Lung (tissue), 11 donors: ENCODE measurements at regions not wholly inside any gene's neighbourhood (a gene's known extent, or its start where the extent isn't known, plus 50 kb on each side); places are given as distances from the start of the nearest gene placed in this dataset.
"Not testable (repeated sequence)": the region's sequence is repeated elsewhere in the genome, so short reads cannot be mapped to it uniquely, and the experiment has no call there.

Source experiments
- ATAC-seq: fragments of 200-7000 bp; cut with Tn5 transposase; one replicate; pipeline ENCODE4 v1.9.1; 2020; ENCODE audit warnings: moderate number of reproducible peaks; ENCODE audit not compliant: insufficient read depth, low FRiP score
- DNase-seq, 3 donors: peaks; one replicate each; pipeline ENCODE4 v3.0.0-alpha.2; 2013 to 2017
- H3K27ac ChIP-seq, 2 donors: one replicate each; pipeline ENCODE4 v1.5.1; 2013; ENCODE audit warnings: mild to moderate bottlenecking in 2 of 2, moderate library complexity in 2 of 2, control low read depth in 1 of 2, inconsistent platforms in 1 of 2, low read depth in 1 of 2, low read length in 1 of 2
- H3K27me3 ChIP-seq, 3 donors: one replicate each; pipeline ENCODE4 v1.5.1; 2013; ENCODE audit warnings: low read length in 2 of 3; ENCODE audit not compliant: control insufficient read depth in 3 of 3, insufficient read depth in 3 of 3
- H3K36me3 ChIP-seq, 4 donors: one replicate each; pipeline ENCODE4 v1.5.1; 2013; ENCODE audit warnings: low read length in 4 of 4, mild to moderate bottlenecking in 1 of 4, moderate library complexity in 1 of 4; ENCODE audit not compliant: control insufficient read depth in 4 of 4, insufficient read depth in 4 of 4
- H3K4me1 ChIP-seq, 5 donors: one replicate each; pipeline ENCODE4 v1.5.1; 2013; ENCODE audit warnings: low read length in 5 of 5, mild to moderate bottlenecking in 2 of 5, moderate library complexity in 1 of 5; ENCODE audit not compliant: control insufficient read depth in 5 of 5, insufficient read depth in 5 of 5
- H3K4me3 ChIP-seq: one replicate; pipeline ENCODE4 v1.5.1; 2013; ENCODE audit warnings: mild to moderate bottlenecking, control low read depth, moderate library complexity
- H3K9ac ChIP-seq, 2 donors: one replicate each; pipeline ENCODE4 v1.5.1; 2013; ENCODE audit warnings: low read length in 2 of 2, control low read depth in 1 of 2; ENCODE audit not compliant: insufficient read depth in 1 of 2
- H3K9me3 ChIP-seq, 4 donors: one replicate each; pipeline ENCODE4 v1.5.1; 2013; ENCODE audit warnings: low read length in 3 of 4, mild to moderate bottlenecking in 1 of 4, moderate library complexity in 1 of 4; ENCODE audit not compliant: control insufficient read depth in 4 of 4, insufficient read depth in 3 of 4
- WGBS, 2 donors: extraction: QIAGEN DNeasy Blood & Tissue Kit; methylation state at CpG; one replicate each; pipeline ENCODE4 v1.1.7; 2013; 5-methylcytosine and 5-hydroxymethylcytosine counted together
- TF ChIP-seq, protein P1 (sequence below): IDR thresholded peaks from 2 replicates; pipeline ENCODE4 v1.5.1; 2012; ENCODE audit warnings: mild to moderate bottlenecking; ENCODE audit errors: control extremely low read depth, extremely low read depth
- donor health status: control.
- donor health status: control.
- donor health status: Bipolar disorder and iron deficiency.
- donor health status: healthy.
- donor health status: DM: yes; HTN: yes; CAD: no.

DNA sequence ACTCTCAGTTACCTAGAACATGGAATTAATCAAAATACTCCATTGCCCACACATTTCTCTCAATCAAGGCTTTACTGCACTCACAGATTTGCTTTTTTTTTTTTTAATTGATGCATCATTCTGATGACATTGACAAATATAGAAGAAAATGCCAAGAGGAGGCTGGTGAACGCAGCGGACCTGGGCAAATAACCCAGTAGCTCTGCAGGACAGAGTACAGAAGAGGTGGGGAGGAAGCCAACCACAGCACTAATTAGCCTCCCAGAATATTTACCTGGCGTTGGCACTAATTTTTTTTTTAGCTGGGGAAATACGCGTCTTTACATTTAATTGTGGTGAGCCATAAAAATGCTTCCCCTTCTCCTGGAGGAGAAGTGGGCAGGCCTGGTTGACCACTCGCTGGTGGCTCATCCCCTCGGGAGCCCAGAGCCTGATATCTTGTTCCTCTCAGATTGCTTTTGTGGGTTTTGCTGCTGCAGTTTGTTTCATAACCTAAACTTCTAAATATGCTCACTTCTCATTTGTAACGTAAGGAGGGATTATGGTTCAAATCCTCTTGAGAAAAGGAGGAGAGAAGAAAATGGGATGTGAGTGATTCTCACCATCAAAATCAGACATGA lies 165.8 kb upstream of the EPB41L3 start:
- 38 to 67% methylated on average over 8 of the region's 8 CpGs for WGBS, 2 donors

DNA sequence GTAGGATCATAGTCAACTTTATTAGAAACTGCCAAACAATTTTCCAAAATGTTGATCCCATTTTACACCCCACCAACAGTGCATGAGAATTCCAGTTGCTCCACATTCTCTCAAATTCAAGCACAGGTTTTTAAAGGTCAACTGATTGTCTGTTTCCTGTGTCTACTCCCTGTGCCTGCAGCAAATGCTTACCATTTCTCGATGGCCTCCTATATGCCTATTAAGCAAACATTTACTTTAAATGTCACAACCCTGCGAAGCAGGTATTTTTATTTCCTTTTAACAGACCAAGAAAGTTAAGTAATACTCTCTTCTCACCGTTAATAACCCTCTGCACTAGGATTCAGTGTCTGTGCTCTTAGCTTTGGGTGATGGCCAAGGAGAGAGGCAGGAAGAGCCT lies 163.8 kb upstream of the EPB41L3 start:
- H3K4me3 ChIP-seq: no peak overlapping the region
- DNase-seq (peak in 1 of 3 donors; percentile 12), ATAC-seq (peak; percentile 38)
- H3K9ac ChIP-seq: no peak overlapping the region
- H3K36me3 ChIP-seq: no peaks in the 10 kb centered on the region
- no peaks in the 10 kb centered on the region for H3K27me3 ChIP-seq
- WGBS, 2 donors: 48 to 58% methylated on average over 3 of the region's 3 CpGs
- TF ChIP-seq, protein P1, sequence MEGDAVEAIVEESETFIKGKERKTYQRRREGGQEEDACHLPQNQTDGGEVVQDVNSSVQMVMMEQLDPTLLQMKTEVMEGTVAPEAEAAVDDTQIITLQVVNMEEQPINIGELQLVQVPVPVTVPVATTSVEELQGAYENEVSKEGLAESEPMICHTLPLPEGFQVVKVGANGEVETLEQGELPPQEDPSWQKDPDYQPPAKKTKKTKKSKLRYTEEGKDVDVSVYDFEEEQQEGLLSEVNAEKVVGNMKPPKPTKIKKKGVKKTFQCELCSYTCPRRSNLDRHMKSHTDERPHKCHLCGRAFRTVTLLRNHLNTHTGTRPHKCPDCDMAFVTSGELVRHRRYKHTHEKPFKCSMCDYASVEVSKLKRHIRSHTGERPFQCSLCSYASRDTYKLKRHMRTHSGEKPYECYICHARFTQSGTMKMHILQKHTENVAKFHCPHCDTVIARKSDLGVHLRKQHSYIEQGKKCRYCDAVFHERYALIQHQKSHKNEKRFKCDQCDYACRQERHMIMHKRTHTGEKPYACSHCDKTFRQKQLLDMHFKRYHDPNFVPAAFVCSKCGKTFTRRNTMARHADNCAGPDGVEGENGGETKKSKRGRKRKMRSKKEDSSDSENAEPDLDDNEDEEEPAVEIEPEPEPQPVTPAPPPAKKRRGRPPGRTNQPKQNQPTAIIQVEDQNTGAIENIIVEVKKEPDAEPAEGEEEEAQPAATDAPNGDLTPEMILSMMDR: no peak
- no peaks in the 10 kb centered on the region for H3K4me1 ChIP-seq
- H3K9me3 ChIP-seq: peaks cover 0 to 5% (median 0%) of the 10 kb centered on the region in 4 donors
- no peak overlapping the region for H3K27ac ChIP-seq

More for the DNA sequence above, 165.8 kb upstream of the EPB41L3 start:
- H3K27me3 ChIP-seq: no peaks in the 10 kb centered on the region
- H3K4me3 ChIP-seq: no peak overlapping the region
- TF ChIP-seq, protein P1: no peak
- H3K9me3 ChIP-seq: peaks cover 0 to 5% (median 0%) of the 10 kb centered on the region in 4 donors
- ATAC-seq (no peak), DNase-seq (no peak)
- H3K9ac ChIP-seq: no peak overlapping the region
- H3K27ac ChIP-seq: no peak overlapping the region
- no peaks in the 10 kb centered on the region for H3K36me3 ChIP-seq
- no peaks in the 10 kb centered on the region for H3K4me1 ChIP-seq

DNA sequence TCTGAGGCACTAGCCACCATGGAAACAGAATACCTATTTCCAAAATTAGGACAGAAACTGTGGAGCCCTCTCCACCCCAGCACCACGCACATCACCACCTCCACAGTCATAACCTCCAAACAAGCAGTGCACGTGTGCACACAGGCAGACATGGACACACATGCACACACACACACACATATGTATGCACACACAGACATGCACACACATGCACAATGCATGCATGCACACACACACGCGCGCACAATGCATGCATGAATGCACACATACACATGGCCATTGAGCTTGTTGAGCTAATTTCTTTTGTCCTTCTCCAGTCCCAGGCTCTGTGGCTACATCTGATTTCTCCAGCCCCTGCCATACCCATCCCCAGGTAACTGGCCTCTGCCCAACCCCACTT lies 161.6 kb upstream of the EPB41L3 start:
- DNase-seq: no peak
- WGBS, 2 donors: 94 to 96% methylated on average over 5 of the region's 5 CpGs
- ATAC-seq: no peak
- Histone ChIP-seq H3K27ac (no peak overlapping the region), H3K4me1 (no peaks in the 10 kb centered on the region), H3K9me3 (peaks cover 0 to 5% (median 0%) of the 10 kb centered on the region in 4 donors), H3K9ac (no peak overlapping the region), H3K27me3 (no peaks in the 10 kb centered on the region), H3K36me3 (no peaks in the 10 kb centered on the region), H3K4me3 (no peak overlapping the region)
- TF ChIP-seq, protein P1: no peak

DNA sequence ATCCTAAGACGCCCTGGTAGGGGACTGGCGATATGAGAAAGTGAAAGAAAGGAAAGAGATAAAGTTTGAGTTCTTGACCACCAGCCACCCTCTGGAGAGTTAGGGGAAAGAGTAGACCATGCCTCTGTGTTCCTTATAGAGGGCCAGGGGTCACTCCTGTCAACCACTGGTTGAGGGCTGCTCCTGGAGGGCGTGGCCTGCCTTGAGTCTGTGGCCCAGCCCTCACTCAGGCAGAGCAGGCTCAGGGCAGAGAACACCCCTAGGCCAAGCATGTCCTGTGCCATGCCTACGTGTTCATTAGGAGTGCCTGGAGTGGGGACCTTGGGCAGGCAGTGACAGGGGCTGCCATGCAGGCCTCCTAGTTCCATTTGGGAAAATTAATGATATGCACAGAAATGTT lies 161.1 kb upstream of the EPB41L3 start:
- Histone ChIP-seq H3K27ac (no peak overlapping the region), H3K4me3 (no peak overlapping the region), H3K4me1 (no peaks in the 10 kb centered on the region), H3K9ac (no peak overlapping the region), H3K27me3 (no peaks in the 10 kb centered on the region), H3K36me3 (no peaks in the 10 kb centered on the region), H3K9me3 (peaks cover 0 to 5% (median 0%) of the 10 kb centered on the region in 4 donors)
- no peak for DNase-seq
- WGBS, 2 donors: 55 to 67% methylated on average over 4 of the region's 4 CpGs
- TF ChIP-seq, protein P1: no peak
- ATAC-seq: no peak

DNA sequence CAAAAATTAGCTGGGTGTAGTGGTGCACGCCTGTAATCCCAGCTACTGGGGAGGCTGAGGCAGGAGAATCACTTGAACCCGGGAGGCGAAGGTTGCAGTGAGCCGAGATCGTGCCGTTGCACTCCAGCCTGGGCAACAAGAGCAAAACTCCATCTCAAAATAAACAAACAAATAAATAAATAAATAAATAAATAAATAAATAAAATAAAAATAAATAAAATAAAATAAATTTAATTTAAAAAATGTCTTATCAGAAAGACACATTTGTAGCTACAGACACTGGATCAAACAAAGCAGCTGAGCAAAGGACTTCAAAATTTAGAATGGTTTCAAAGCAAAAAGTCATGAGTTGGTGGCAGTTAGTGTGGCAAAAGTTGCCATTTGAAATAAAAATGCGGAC lies 158.2 kb upstream of the EPB41L3 start:
- 59 to 86% methylated on average over 3 to 7 of the region's 7 CpGs for WGBS, 2 donors

More for the DNA sequence above, 158.2 kb upstream of the EPB41L3 start:
- not testable (repeated sequence) for H3K36me3 ChIP-seq, H3K27ac ChIP-seq, H3K4me3 ChIP-seq, ATAC-seq, DNase-seq, H3K9ac ChIP-seq, H3K27me3 ChIP-seq, H3K9me3 ChIP-seq, H3K4me1 ChIP-seq
